Upper lobe of left lung (tissue), 6 donors: ENCODE measurements at regions not wholly inside any gene's neighbourhood (a gene's known extent, or its start where the extent isn't known, plus 50 kb on each side); places are given as distances from the start of the nearest gene placed in this dataset.

ENCODE experiments used
- ATAC-seq, 2 donors: fragments of 200-7000 bp; cut with Tn5 transposase; one replicate each; pipeline ENCODE4 v1.9.1; 2022; ENCODE audit warnings: mild to moderate bottlenecking in 2 of 2, moderate library complexity in 2 of 2; ENCODE audit not compliant: low FRiP score in 2 of 2
- DNase-seq, 2 donors: peaks; one replicate each; pipeline ENCODE4 v3.0.0-alpha.2; 2019 to 2020
- H3K27ac ChIP-seq, 4 donors: fragments of 200-600 bp; sonication (generic); one replicate each; pipeline ENCODE4 v1.5.1; 2016 to 2019
- H3K27me3 ChIP-seq, 4 donors: fragments of 200-600 bp; sonication (generic); one replicate each; pipeline ENCODE4 v1.5.1; 2017 to 2019
- H3K36me3 ChIP-seq, 4 donors: fragments of 200-600 bp; sonication (generic); one replicate each; pipeline ENCODE4 v1.5.1; 2016 to 2019
- H3K4me1 ChIP-seq, 4 donors: fragments of 200-600 bp; sonication (generic); one replicate each; pipeline ENCODE4 v1.5.1; 2018 to 2019
- H3K4me3 ChIP-seq, 4 donors: fragments of 200-600 bp; sonication (generic); one replicate each; pipeline ENCODE4 v1.5.1; 2017 to 2019; ENCODE audit warnings: mild to moderate bottlenecking in 2 of 4, moderate library complexity in 1 of 4
- H3K9me3 ChIP-seq, 4 donors: fragments of 200-600 bp; sonication (generic); one replicate each; pipeline ENCODE4 v1.5.1; 2018 to 2019
- EP300 ChIP-seq, 4 donors: sonication (generic); formaldehyde crosslinking; IDR thresholded peaks; one replicate each; pipeline ENCODE4 v1.5.1; 2017; ENCODE audit warnings: antibody characterized with exemption in 4 of 4, control low read depth in 2 of 4
- POLR2A ChIP-seq, 4 donors: fragments of 450-650 bp; IDR thresholded peaks; one replicate each; pipeline ENCODE4 v1.5.1; 2016 to 2017; ENCODE audit warnings: antibody characterized with exemption in 4 of 4, mild to moderate bottlenecking in 2 of 4
- POLR2AphosphoS5 ChIP-seq, 2 donors: sonication (generic); formaldehyde crosslinking; IDR thresholded peaks; one replicate each; pipeline ENCODE4 v1.5.1; 2017; ENCODE audit warnings: antibody characterized with exemption in 2 of 2
- WGBS, 2 donors: methylation state at CpG; one replicate each; pipeline ENCODE4 v1.1.5; 2017 to 2018; 5-methylcytosine and 5-hydroxymethylcytosine counted together
- TF ChIP-seq, protein P1 (sequence below), 6 experiments: fragments of 450-650 bp in 4 of 6; fragments of 200-600 bp in 2 of 6; sonication (generic) in 2 of 6; IDR thresholded peaks; one replicate each; pipeline ENCODE4 v1.5.1; 2016 to 2019; ENCODE audit warnings: antibody characterized with exemption in 6 of 6
- donor health status: DM: no; HTN: no; CAD: no; lungs with moderate emphysema.
- donor health status: DM: no; HTN: yes; CAD: no; lungs with severe emphysema.

DNA sequence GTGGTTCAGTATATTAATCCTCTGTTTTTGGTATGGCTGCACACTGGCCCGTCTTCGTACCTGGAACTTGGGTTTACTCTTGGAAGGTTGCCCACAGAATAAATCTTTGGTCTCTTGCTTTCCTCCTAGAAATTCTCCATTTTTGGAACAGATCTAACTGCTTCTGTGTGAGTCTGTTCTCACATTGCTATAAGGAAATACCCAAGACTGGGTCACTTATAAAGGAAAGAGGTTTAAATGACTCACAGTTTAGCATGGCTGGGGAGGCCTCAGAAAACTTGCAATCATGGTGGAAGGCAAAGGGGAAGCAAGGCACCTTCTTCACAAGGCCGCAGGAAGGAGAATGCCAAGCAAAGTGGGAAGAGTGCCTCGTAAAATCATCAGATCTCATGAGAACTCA lies 407.8 kb upstream of the PDE3A start:
- H3K27me3 ChIP-seq: no peaks in the 10 kb centered on the region
- 94 to 95% methylated on average over 4 of the region's 4 CpGs for WGBS, 2 donors
- TF ChIP-seq POLR2AphosphoS5 (IDR thresholded peaks at IDR 0.05): no peak
- TF ChIP-seq, protein P1, sequence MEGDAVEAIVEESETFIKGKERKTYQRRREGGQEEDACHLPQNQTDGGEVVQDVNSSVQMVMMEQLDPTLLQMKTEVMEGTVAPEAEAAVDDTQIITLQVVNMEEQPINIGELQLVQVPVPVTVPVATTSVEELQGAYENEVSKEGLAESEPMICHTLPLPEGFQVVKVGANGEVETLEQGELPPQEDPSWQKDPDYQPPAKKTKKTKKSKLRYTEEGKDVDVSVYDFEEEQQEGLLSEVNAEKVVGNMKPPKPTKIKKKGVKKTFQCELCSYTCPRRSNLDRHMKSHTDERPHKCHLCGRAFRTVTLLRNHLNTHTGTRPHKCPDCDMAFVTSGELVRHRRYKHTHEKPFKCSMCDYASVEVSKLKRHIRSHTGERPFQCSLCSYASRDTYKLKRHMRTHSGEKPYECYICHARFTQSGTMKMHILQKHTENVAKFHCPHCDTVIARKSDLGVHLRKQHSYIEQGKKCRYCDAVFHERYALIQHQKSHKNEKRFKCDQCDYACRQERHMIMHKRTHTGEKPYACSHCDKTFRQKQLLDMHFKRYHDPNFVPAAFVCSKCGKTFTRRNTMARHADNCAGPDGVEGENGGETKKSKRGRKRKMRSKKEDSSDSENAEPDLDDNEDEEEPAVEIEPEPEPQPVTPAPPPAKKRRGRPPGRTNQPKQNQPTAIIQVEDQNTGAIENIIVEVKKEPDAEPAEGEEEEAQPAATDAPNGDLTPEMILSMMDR (IDR thresholded peaks at IDR 0.05): no peak
- DNase-seq: no peak
- H3K4me1 ChIP-seq: no peaks in the 10 kb centered on the region
- no peak overlapping the region for H3K27ac ChIP-seq
- H3K4me3 ChIP-seq: no peak overlapping the region
- H3K9me3 ChIP-seq: no peaks in the 10 kb centered on the region
- no peaks in the 10 kb centered on the region for H3K36me3 ChIP-seq
- no peak for ATAC-seq

DNA sequence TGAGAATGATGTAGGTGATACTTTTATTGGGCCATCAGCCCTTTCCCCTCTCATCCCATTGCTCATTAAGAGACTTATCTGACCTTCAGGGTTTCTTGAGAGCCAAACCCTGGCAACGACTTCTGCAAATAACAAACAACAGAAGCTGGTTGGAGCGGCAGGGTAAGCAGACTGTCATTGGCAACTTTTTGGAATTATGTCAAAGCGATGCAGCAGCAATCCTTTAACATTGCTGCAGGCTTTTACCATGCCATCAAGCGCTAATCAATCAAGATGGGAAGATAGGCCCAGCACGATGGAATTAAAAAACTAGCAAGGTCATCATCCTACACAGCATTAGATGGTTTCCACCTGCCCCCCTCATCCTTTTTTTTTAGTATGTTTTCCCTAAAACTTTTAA lies 406.1 kb upstream of the PDE3A start:
- H3K4me1 ChIP-seq: no peaks in the 10 kb centered on the region
- H3K27me3 ChIP-seq: no peaks in the 10 kb centered on the region
- 57 to 72% methylated on average over 5 of the region's 5 CpGs for WGBS, 2 donors
- H3K9me3 ChIP-seq: no peaks in the 10 kb centered on the region
- ATAC-seq (no peak), DNase-seq (no peak)
- H3K4me3 ChIP-seq: no peak overlapping the region
- TF ChIP-seq, protein P1 (IDR thresholded peaks at IDR 0.05): no peak
- H3K27ac ChIP-seq: no peak overlapping the region
- no peaks in the 10 kb centered on the region for H3K36me3 ChIP-seq

DNA sequence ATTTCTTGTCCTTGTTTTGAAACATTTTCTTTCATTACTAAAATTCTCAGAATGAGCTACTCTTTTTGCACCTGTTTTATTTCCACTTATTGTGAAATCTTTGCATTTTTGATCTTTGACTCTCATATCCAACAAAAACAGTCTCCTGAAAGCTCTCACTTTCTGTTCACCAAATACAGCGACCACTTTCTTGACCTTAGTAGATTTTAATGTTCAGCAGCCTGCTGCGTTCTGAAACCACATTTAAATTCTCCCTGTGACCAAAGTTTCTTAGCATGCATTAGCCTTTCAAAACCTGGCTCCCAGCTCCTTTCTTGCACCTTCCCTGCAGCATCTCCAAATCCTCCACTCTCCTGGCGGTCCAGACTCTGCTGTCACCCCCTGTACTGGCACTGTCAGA lies 404.4 kb upstream of the PDE3A start:
- Histone ChIP-seq H3K4me1 (peaks cover 0 to 5% (median 0%) of the 10 kb centered on the region in 4 donors), H3K9me3 (no peaks in the 10 kb centered on the region), H3K27ac (no peak overlapping the region), H3K27me3 (no peaks in the 10 kb centered on the region), H3K36me3 (no peaks in the 10 kb centered on the region), H3K4me3 (no peak overlapping the region)
- TF ChIP-seq, protein P1 (IDR thresholded peaks at IDR 0.05): no peak
- TF ChIP-seq POLR2AphosphoS5 (IDR thresholded peaks at IDR 0.05): no peak
- DNase-seq (no peak), ATAC-seq (no peak)
- 77% methylated on average over 3 of the region's 3 CpGs for WGBS, 2 donors

DNA sequence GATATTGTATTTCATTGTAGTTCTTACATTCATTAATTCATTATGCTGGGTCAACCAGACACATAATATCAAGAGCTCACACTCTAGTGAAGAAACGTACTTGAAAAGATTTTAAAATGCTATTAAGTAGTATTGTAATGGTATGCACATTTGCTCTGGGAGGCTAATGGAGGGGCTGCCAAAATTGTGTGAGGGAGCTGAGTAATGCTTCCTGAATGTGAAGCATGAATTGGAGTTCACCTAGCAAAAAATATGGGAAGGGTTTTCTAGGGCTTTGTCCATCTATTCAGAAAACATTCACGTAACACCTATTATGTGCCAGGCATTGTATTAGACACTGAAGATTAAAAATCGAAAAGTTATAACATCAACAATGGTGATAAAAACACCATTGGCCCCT lies 403.8 kb upstream of the PDE3A start:
- ATAC-seq (no peak), DNase-seq (no peak)
- Histone ChIP-seq H3K27ac (no peak overlapping the region), H3K27me3 (no peaks in the 10 kb centered on the region), H3K4me3 (no peak overlapping the region), H3K4me1 (peaks cover 0 to 5% (median 0%) of the 10 kb centered on the region in 4 donors), H3K36me3 (no peaks in the 10 kb centered on the region), H3K9me3 (no peaks in the 10 kb centered on the region)
- TF ChIP-seq EP300 (IDR thresholded peaks at IDR 0.05): no peak
- no peak for TF ChIP-seq POLR2A (IDR thresholded peaks at IDR 0.05)
- TF ChIP-seq POLR2AphosphoS5 (IDR thresholded peaks at IDR 0.05): no peak
- TF ChIP-seq, protein P1 (IDR thresholded peaks at IDR 0.05): no peak
- 77 to 81% methylated on average over 3 of the region's 3 CpGs for WGBS, 2 donors

DNA sequence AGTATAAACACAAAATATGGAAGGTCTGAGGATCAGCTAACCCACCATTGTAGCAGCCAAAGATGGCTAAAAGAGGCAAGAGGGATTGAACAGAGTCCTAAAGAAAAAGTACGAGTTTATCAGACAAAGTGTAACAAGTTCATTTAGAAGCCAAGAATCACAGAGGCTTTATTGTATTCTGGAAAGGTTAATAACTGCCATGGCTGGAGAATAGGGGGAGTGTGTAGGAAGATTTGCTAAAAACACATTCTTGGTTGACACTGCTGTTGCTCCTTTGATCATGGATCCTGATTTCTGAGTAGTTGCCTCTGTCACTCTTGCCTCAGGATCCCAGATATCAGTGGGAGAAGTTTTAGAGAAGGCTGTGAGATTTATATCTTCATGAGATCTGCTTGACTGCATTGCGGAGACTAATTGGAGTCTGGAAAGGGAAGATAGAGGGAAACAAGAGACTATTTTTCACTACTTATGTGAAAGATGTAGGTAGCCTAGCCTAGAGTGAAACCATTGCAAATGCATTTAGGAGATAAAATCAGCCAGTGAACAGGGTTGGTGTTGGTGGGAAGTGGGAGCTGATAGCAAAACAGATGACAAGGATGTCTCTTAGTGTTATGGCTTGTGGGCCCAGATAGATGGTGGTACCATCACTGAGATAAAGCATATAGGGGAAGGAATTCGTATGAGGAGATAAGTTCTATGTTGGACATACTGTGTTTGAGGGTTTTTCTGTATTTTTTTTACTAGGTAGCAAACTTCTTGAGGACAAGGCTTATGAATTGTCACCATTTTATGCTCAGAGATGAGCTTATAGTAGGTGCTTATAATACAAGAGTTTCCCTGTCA lies 402.9 kb upstream of the PDE3A start:
- WGBS, 2 donors: 81 to 84% methylated on average over 3 of the region's 3 CpGs
- no peak for TF ChIP-seq POLR2A (IDR thresholded peaks at IDR 0.05)
- TF ChIP-seq EP300 (IDR thresholded peaks at IDR 0.05): no peak
- no peak for TF ChIP-seq POLR2AphosphoS5 (IDR thresholded peaks at IDR 0.05)
- TF ChIP-seq, protein P1 (IDR thresholded peaks at IDR 0.05): no peak
- Histone ChIP-seq H3K36me3 (no peaks in the 10 kb centered on the region), H3K27me3 (no peaks in the 10 kb centered on the region), H3K9me3 (no peaks in the 10 kb centered on the region), H3K27ac (no peak overlapping the region), H3K4me3 (no peak overlapping the region), H3K4me1 (peaks cover 0 to 5% (median 0%) of the 10 kb centered on the region in 4 donors)
- DNase-seq (no peak), ATAC-seq (no peak)
